PC-9 (cell line): ENCODE measurements at regions not wholly inside any gene's neighbourhood (a gene's known extent, or its start where the extent isn't known, plus 50 kb on each side); places are given as distances from the start of the nearest gene placed in this dataset.

ENCODE experiments used
- BruUV-seq: library from RNA; stranded (reverse); fragments of 400-500 nt; replicated peaks from 2 replicates; lab custom pipeline; 2021; lab: Mats Ljungman, UMichigan
- CTCF ChIA-PET: fragments of 300-600 bp; sonication (Branson Sonifier 250); formaldehyde crosslinking; loops from one replicate; lab custom pipeline; 2022; ENCODE audit warnings: antibody characterized with exemption; lab: Charles Lee
- POLR2A ChIA-PET: fragments of 300-600 bp; sonication (Branson Sonifier 250); formaldehyde crosslinking; loops from one replicate; lab custom pipeline; 2022; ENCODE audit warnings: antibody characterized with exemption; ENCODE audit not compliant: unreplicated experiment; lab: Charles Lee
- DNase-seq, 2 experiments: peaks; one replicate each; pipeline versions ENCODE4 v3.0.0 to v3.0.0-alpha.2; 2015 to 2022; ENCODE audit warnings: mixed read lengths in 1 of 2
- H2AFZ ChIP-seq: fragments of 200-600 bp; sonication (generic); 2 replicates; pipeline ENCODE4 v1.8.1; 2017; ENCODE audit warnings: antibody characterized with exemption
- H3F3A ChIP-seq: fragments of 200-600 bp; sonication (generic); 2 replicates; pipeline ENCODE4 v1.8.1; 2017; ENCODE audit warnings: antibody characterized with exemption, mild to moderate bottlenecking, low read depth; ENCODE audit not compliant: insufficient read depth
- H3K27ac ChIP-seq: fragments of 200-600 bp; sonication (generic); 2 replicates; pipeline ENCODE4 v1.6.1; 2016; ENCODE audit warnings: mixed run types
- H3K27me3 ChIP-seq: fragments of 200-600 bp; sonication (generic); 2 replicates; pipeline ENCODE4 v1.6.1; 2016; ENCODE audit warnings: low read depth, mixed run types; ENCODE audit not compliant: insufficient read depth
- H3K36me3 ChIP-seq: fragments of 200-600 bp; sonication (generic); 2 replicates; pipeline ENCODE4 v1.6.1; 2016; ENCODE audit warnings: low read depth, mixed run types
- H3K4me1 ChIP-seq: fragments of 200-600 bp; sonication (generic); replicated peaks from 2 replicates; pipeline ENCODE4 v1.6.1; 2016; ENCODE audit warnings: mixed run types; ENCODE audit not compliant: insufficient read depth
- H3K4me2 ChIP-seq: fragments of 200-600 bp; sonication (generic); 2 replicates; pipeline ENCODE4 v1.6.1; 2017; ENCODE audit warnings: mixed run types
- H3K4me3 ChIP-seq: fragments of 200-600 bp; sonication (generic); 2 replicates; pipeline ENCODE4 v1.6.1; 2016; ENCODE audit warnings: mixed run types
- H3K79me2 ChIP-seq: fragments of 200-600 bp; sonication (generic); 2 replicates; pipeline ENCODE4 v1.6.1; 2017; ENCODE audit warnings: low read depth, mixed run types
- H3K9me2 ChIP-seq: fragments of 200-600 bp; sonication (generic); 2 replicates; pipeline ENCODE4 v1.8.1; 2017; ENCODE audit warnings: mild to moderate bottlenecking; ENCODE audit not compliant: insufficient read depth
- H3K9me3 ChIP-seq: fragments of 200-600 bp; sonication (generic); 2 replicates; pipeline ENCODE4 v1.8.1; 2016; ENCODE audit warnings: low read depth; ENCODE audit not compliant: insufficient read depth
- H4K20me1 ChIP-seq: fragments of 200-600 bp; sonication (generic); 2 replicates; pipeline ENCODE4 v1.8.1; 2017; ENCODE audit not compliant: insufficient read depth
- CTCF ChIP-seq: fragments of 200-600 bp; sonication (generic); conservative IDR thresholded peaks from 2 replicates; pipeline ENCODE4 v1.6.1; 2017; ENCODE audit warnings: mixed run types, antibody characterized with exemption, mild to moderate bottlenecking, moderate library complexity
- EZH2 ChIP-seq: fragments of 200-600 bp; sonication (generic); IDR thresholded peaks from 2 replicates; pipeline ENCODE4 v1.8.0; 2017; ENCODE audit warnings: antibody characterized with exemption, low read depth
- intact Hi-C: fragments of 100-400 bp; cut with micrococcal nuclease; formaldehyde crosslinking; loops from one replicate; pipeline ENCODE4 v1.10.0; 2022; ENCODE audit not compliant: unreplicated experiment

- H3K27me3 ChIP-seq: no peaks in the 10 kb centered on the region
- 0 out of 2 replicates have a peak, but pooled peaks cover 4% of the 10 kb centered on the region for H3K9me3 ChIP-seq
- no peak for DNase-seq
- no peak overlapping the region for H3K4me3 ChIP-seq
- H3K4me1 ChIP-seq: peaks cover 30% of the 10 kb centered on the region
- no peak for TF ChIP-seq CTCF
- no peak for TF ChIP-seq EZH2
- H3K27ac ChIP-seq: no peak overlapping the region
- no peaks in the 10 kb centered on the region for H3K36me3 ChIP-seq
- no peak overlapping the region for H3K4me2 ChIP-seq
- ChIA-PET POLR2A (no interaction called here), CTCF (no interaction called here)
- no peak overlapping the region for H2AFZ ChIP-seq
- BruUV-seq: no TSS peak
- no peaks in the 10 kb centered on the region for H3K9me2 ChIP-seq
- no peaks in the 10 kb centered on the region for H4K20me1 ChIP-seq
- H3K79me2 ChIP-seq: no peaks in the 10 kb centered on the region
- intact Hi-C loops: no loop called here
- H3F3A ChIP-seq: peaks cover 14% of the 10 kb centered on the region; the same call in 1 of the 2 replicates
Observed at GRCh38 chr11:86119077-86119476, 50.2 kb upstream of the PICALM start.
